Mucosa of gallbladder (tissue), 1 donor: ENCODE measurements at regions not wholly inside any gene's neighbourhood (a gene's known extent, or its start where the extent isn't known, plus 50 kb on each side); places are given as distances from the start of the nearest gene placed in this dataset.

Source experiments
- DNase-seq: peaks from one replicate; pipeline ENCODE4 v3.0.0-alpha.2; 2020; ENCODE audit warnings: low spot score
- donor health status: DM: no; HTN: no; CAD: no.

DNA sequence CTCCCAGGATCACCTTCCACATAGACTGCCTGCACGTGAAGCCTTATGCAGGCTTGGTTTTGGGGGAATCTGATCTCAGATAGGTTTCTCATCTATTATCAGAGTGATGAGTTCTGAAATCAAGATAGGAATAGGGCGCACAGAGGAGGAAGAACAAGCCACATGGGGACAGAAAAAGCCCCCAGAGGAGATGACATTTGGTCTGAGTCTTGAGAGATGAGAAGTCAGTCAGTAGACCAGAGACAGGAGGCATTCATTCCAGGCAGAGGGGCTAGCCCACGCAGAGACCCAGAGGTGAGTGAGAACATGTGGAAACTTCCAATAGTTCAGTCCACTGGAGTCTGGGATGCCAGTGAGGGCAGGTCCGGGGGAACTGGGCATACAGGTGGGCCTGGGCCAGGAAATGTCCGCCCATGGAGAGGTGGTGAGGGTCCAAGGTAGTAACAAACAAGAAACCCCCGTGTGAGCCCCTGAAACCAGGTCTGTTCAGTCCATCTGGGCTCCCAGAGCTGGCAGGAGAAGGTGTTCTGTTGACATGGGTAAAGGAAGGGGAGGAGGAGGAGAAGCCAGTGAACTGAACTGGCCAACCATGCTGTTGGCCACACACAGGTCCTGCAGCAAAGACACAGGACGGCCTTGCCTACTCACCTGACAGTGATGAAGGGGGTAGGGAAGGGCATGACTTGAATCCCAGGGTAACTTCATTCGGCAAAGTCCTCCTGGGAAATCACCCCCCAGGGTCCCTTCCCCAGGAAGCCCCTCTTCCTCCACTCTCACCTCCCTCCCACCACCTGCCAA lies 69.3 kb upstream of the SMNDC1 start:
- no peak for DNase-seq

- DNase-seq = no peak
Measured at GRCh38 chr10:110375121-110375520, 70.4 kb upstream of the SMNDC1 start.

GRCh38 chr10:110376021-110376766 lies 71.5 kb upstream of the SMNDC1 start:
- no peak for DNase-seq

- no peak for DNase-seq
Measured at GRCh38 chr10:110376767-110377160, 72.0 kb upstream of the SMNDC1 start.

- no peak for DNase-seq
Measured at GRCh38 chr10:110378006-110378405, 73.3 kb upstream of the SMNDC1 start.

- DNase-seq = no peak
Measured at GRCh38 chr10:110378533-110379108, 73.9 kb upstream of the SMNDC1 start.

DNA sequence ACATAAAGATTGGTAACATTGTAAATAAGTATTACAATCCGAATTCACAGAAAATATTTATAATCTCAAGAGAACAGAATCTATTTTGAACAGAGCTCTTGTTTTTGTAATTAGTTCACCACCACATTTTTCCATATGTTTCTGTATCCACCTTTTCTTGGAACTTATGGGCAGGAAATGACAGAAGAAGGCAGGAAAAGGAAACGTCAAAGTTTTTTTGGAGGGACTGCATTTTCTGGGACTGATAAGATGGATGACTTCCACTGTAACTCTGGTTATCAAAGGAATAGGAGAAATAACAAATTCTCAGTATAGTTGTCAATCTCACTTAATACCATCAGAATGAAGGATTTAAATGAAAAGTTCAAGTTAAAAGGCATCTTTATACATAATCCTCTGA lies 75.1 kb upstream of the SMNDC1 start:
- DNase-seq = no peak

DNA sequence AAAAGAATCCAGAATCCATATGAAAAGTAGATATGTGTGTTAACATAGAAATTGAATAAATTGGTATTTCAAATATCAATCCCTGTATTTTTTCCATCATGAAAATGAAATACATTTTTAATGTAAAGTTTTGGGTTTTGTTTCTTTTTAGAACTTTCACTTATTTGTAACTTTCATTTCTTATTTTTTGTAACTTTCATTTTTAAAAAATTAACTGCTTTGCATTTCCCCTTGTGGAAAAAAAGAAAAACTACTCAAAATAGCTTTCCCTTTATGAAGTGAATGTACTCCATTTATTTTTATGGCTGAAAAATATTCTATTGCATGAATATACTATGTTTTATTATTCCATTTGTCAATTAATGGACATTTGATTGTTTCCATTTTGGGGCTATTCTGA lies 75.6 kb upstream of the SMNDC1 start:
- DNase-seq = no peak

GRCh38 chr10:110382695-110383094 lies 78.0 kb upstream of the SMNDC1 start:
- no peak for DNase-seq

GRCh38 chr10:110387617-110387982 lies 82.9 kb upstream of the SMNDC1 start:
- no peak for DNase-seq

GRCh38 chr10:110387983-110388686 lies 83.4 kb upstream of the SMNDC1 start:
- no peak for DNase-seq

GRCh38 chr10:110388687-110389052 lies 84.0 kb upstream of the SMNDC1 start:
- DNase-seq = no peak

DNA sequence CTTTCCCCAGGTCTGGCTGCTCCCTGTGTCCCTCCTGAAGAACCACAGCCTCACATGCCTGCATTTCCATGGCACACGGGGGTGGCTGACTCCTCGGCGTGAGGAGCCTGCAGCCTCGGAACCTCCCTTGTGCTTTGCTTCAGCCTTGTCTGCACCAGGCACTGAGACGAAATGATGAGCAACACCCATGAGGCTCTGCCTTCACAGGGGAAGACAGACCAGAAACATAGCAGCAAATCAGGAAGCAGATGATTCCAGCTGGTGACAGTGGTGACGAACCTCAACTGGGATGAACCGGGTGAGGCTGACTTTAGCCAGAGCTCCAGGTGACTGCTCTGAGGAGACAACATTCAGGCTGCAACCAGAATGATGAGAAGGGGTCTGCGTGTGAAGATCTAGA lies 84.5 kb upstream of the SMNDC1 start:
- DNase-seq = no peak

DNA sequence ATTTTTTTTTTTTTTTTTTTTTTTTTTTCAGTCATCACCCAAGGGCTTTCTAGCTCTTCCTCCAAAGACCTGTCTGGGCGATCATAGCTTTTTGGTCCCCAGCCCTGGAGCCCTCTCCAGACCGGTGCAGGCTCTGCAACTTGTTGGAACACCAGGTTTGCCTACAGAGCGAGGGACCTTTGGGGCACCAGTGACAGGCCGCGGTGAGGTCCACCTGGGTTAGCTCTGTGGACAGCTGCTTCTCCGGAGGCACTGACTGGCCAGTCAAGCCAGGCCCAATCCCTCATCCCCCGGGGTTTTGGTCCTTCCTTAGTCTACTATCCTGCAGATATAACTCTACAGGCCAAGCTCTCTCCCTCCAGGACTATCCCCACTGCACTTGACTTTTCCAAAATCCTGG lies 86.8 kb upstream of the SMNDC1 start:
- DNase-seq = no peak

DNA sequence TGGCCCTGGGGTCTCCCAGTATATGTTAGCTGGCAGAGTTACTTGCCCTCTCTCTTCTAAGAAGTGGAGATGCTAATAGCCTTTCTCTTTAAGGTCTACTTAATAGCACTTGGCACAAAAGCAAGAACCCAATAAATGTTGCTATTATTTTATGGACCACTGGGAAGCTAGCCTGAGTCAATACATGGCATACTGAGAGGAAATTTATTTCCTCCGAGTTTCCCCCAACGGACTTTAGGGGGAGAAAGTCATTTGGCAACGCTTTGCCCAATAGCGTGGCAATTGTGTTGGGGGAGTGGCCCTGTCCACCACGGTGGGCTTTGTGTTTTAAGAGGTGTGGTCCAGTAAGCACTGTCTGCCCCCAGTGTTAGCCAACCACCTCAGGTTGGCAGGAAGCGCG lies 87.4 kb upstream of the SMNDC1 start:
- DNase-seq = no peak

DNA sequence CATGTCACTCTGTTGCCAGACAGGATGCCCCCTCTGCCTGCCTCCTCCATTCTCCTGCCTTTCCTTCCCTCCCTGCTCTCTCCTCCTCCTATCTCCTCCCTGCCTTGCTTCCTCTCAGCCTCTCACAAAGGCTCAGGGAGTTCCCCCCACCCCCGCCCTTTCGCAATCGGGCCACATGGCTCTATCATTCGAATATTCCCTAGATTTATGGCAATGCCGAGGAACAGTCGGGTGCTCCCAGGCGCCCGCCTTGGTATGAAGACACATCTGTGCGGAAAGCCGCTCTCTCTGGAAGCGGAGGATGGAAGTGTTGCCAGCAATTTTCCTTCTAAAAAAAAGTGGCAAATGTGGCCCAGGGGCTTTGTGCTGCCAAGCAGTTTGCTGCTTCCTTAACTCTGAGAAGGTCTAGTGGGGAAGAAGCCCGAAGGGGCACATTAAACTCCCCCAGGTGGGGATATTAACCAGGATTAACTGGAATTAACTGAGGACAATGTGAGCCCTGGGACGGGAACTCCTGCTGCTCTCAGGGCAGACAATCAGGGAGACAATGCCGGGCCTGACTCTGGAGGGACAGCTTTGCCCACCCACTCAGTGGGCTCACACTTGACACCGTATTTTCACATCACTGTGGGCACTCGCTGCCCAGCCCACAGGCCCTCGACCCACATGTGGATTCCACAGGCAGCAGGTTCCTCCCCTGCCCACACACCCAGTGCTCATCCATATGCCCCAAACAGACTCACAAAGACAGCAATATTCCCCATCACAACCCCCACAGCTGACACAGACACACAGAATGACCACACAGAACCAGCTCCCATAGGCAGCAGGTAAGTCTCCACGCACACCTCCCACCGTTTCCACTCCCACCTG lies 88.4 kb upstream of the SMNDC1 start:
- DNase-seq = no peak

DNA sequence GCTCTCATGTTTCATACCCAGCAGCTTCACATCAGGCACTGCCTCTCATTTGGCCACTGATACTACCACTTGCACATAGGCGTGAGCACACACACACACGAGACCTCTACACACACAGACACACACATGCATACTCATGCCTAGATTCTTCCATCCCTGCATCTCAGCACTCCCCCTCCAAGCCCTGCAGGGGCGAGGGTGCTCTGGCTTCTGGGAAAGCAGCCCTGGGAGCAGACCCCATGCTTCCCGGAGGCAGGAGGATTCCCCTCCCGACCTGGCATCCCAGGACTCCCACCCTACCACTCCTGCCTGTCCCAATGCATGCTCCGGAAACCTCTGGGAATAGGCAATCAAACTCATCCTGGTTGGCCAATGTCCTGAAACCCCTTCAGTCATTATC lies 89.1 kb upstream of the SMNDC1 start:
- no peak for DNase-seq

GRCh38 chr10:110394296-110394695 lies 89.6 kb upstream of the SMNDC1 start:
- no peak for DNase-seq

- no peak for DNase-seq
Measured at GRCh38 chr10:110394898-110395297, 90.2 kb upstream of the SMNDC1 start.

GRCh38 chr10:110395350-110396283 lies 90.9 kb upstream of the SMNDC1 start:
- peak; percentile 87 for DNase-seq
